Vagina (tissue), 2 donors: ENCODE measurements at regions not wholly inside any gene's neighbourhood (a gene's known extent, or its start where the extent isn't known, plus 50 kb on each side); places are given as distances from the start of the nearest gene placed in this dataset.

Experiments used
- CTCF ChIP-seq, 3 experiments: fragments of 450-650 bp in 2 of 3; fragments of 200-600 bp in 1 of 3; sonication (generic) in 1 of 3; IDR thresholded peaks; one replicate each; pipeline ENCODE4 v1.5.1; 2017 to 2019; ENCODE audit warnings: antibody characterized with exemption in 3 of 3, mild to moderate bottlenecking in 2 of 3, moderate library complexity in 2 of 3
- POLR2AphosphoS5 ChIP-seq, 2 donors: sonication (generic); formaldehyde crosslinking; IDR thresholded peaks; one replicate each; pipeline ENCODE4 v1.9.0; 2017; ENCODE audit warnings: antibody characterized with exemption in 2 of 2, mild to moderate bottlenecking in 2 of 2, low read depth in 1 of 2; ENCODE audit not compliant: insufficient read depth in 1 of 2

DNA sequence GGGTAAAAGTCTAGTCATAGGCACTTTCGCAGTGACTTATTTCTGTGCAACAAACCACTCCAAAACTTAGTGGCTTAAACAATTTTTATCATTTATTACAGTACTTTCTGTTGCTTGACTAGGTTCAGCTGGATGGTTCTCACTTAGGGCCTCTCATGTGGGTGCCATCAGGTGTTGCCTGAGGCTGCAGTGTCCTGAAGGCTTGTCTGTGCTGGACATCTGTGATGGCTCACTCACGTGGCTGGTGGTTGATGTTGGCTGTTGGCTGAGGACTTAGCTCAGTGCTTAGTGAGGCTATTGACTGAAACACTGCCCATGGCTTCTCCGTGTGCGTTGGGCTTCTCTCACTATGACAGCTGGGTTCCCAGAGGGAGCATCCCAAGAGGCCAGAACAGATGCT, 81.4 kb upstream of the GCFC2 start:
- no peak for TF ChIP-seq CTCF (IDR thresholded peaks at IDR 0.05)
- no peak for TF ChIP-seq POLR2AphosphoS5 (IDR thresholded peaks at IDR 0.05; ENCODE audit: insufficient read depth in 1 of 2, low read depth in 1 of 2)
